Karpas-422 (cell line): ENCODE measurements at regions not wholly inside any gene's neighbourhood (a gene's known extent, or its start where the extent isn't known, plus 50 kb on each side); places are given as distances from the start of the nearest gene placed in this dataset.

Experiments
- DNase-seq: peaks from one replicate; pipeline ENCODE4 v3.0.0-alpha.2; 2015
- H2AFZ ChIP-seq: fragments of 200-600 bp; sonication (generic); 2 replicates; pipeline ENCODE4 v1.6.1; 2014; ENCODE audit warnings: antibody characterized with exemption, low read length, mixed read lengths
- H3K27ac ChIP-seq: fragments of 200-600 bp; sonication (generic); 2 replicates; pipeline ENCODE4 v1.5.1; 2014; ENCODE audit warnings: mild to moderate bottlenecking, low read length, moderate library complexity
- H3K27me3 ChIP-seq: fragments of 200-600 bp; sonication (generic); 2 replicates; pipeline ENCODE4 v1.6.1; 2014; ENCODE audit warnings: low read length, mixed read lengths
- H3K36me3 ChIP-seq: fragments of 200-600 bp; sonication (generic); 2 replicates; pipeline ENCODE4 v1.6.1; 2014; ENCODE audit warnings: low read length, mixed read lengths; ENCODE audit not compliant: insufficient read depth
- H3K4me1 ChIP-seq: fragments of 200-600 bp; sonication (generic); 2 replicates; pipeline ENCODE4 v1.6.1; 2014; ENCODE audit warnings: mild to moderate bottlenecking, low read length, mixed read lengths
- H3K4me2 ChIP-seq: fragments of 200-600 bp; sonication (generic); 2 replicates; pipeline ENCODE4 v1.6.1; 2014; ENCODE audit warnings: low read length, low read depth, mild to moderate bottlenecking; ENCODE audit not compliant: poor library complexity, severe bottlenecking
- H3K4me3 ChIP-seq: fragments of 200-600 bp; sonication (generic); 2 replicates; pipeline ENCODE4 v1.5.1; 2014; ENCODE audit warnings: mild to moderate bottlenecking, antibody characterized with exemption, low read length, mixed read lengths
- H3K79me2 ChIP-seq: fragments of 200-600 bp; sonication (generic); 2 replicates; pipeline ENCODE4 v1.6.1; 2014; ENCODE audit warnings: mild to moderate bottlenecking, low read length, mixed read lengths
- H3K9ac ChIP-seq: fragments of 200-600 bp; sonication (generic); 2 replicates; pipeline ENCODE4 v1.6.0; 2014; ENCODE audit warnings: low read length
- H3K9me2 ChIP-seq: fragments of 200-600 bp; sonication (generic), shearing (Covaris generic); replicated peaks from 2 replicates; pipeline ENCODE4 v1.6.0; 2014; ENCODE audit warnings: mild to moderate bottlenecking, low read length, moderate library complexity; ENCODE audit not compliant: insufficient read depth
- H3K9me3 ChIP-seq: fragments of 300-700, 200-600 bp; sonication (generic); 2 replicates; pipeline ENCODE4 v1.6.1; 2014; ENCODE audit warnings: low read length, mixed read lengths
- H4K20me1 ChIP-seq: fragments of 200-600 bp; sonication (generic); 2 replicates; pipeline ENCODE4 v1.6.1; 2014; ENCODE audit warnings: mild to moderate bottlenecking, antibody characterized with exemption, low read length, low read depth; ENCODE audit not compliant: insufficient read depth

DNA sequence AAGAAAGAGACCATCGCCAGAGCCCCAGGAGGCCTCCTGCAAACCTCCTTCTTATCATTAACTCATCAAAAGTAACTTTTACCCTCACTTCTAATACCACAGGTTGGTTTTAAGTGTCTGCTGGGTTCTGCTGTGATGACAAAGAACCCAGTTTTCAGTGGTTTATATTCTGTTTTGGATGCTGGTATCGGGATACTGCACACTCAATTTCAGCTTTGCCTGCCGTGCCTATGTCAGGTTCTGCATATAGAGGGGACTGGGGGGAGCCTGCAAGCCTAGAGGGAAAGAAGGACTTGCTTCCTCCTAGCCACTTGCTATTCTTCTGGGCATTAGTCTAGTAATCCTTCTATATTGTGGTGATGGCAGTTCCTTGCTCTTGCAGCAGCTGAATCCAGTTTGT is 242.4 kb downstream of the KCNRG start:
- peak overlapping the region; percentile 22 for H3K4me2 ChIP-seq
- 0 out of 2 replicates have a peak overlapping the region, but pooled peaks have one; percentile 40 for H2AFZ ChIP-seq
- H3K4me3 ChIP-seq: no peak overlapping the region
- H3K9ac ChIP-seq: no peak overlapping the region; the same call in 1 of the 2 replicates
- H3K4me1 ChIP-seq: peaks cover 15% of the 10 kb centered on the region
- H3K27me3 ChIP-seq: no peaks in the 10 kb centered on the region
- H3K9me2 ChIP-seq: no peaks in the 10 kb centered on the region
- no peaks in the 10 kb centered on the region for H3K36me3 ChIP-seq
- no peaks in the 10 kb centered on the region for H3K9me3 ChIP-seq
- no peak for DNase-seq
- H3K27ac ChIP-seq: no peak overlapping the region
- no peaks in the 10 kb centered on the region for H3K79me2 ChIP-seq
- H4K20me1 ChIP-seq: no peaks in the 10 kb centered on the region

DNA sequence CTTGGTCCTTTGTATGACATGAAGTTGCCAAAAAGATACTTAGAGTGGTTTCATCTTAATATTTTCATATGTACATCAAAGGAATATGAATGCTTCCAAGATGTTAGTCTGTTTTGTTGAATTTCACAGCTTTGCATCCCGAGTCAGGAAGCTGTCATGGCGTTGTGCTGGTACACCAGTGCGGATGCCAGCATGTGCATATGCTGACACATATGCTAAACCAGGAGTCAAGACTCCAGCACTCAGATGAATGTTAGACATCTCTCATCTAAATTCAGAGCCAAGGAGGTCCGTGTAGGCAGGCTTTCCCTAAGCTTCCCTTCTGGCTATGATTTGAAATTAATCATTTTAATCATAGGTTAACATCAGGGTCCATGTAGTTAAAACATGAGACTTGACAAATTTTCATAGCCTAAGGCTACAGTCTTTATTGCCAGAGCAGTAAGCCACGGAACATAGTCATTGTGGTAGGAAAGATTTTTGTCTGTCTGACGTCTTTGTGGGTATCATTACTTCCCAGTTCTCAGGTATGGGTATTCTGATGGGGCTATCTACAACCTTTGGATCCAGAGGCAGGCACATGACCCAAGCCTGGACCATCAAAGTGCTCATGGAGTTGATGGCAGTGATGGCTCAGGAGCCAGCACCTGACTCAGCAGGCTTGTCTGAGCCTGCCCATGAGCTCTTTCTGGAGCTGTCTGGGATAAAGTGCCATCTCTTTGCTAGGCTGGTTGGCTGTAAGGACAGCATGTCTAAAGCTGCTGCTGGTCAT is 246.1 kb downstream of the KCNRG start:
- Histone ChIP-seq H3K4me3 (no peak overlapping the region), H3K9me3 (no peaks in the 10 kb centered on the region), H2AFZ (no peak overlapping the region; the same call in 1 of the 2 replicates), H3K9me2 (no peaks in the 10 kb centered on the region), H3K79me2 (no peaks in the 10 kb centered on the region), H3K9ac (no peak overlapping the region), H3K27me3 (no peaks in the 10 kb centered on the region), H4K20me1 (no peaks in the 10 kb centered on the region), H3K36me3 (no peaks in the 10 kb centered on the region), H3K4me1 (peaks cover 15% of the 10 kb centered on the region), H3K4me2 (no peak overlapping the region), H3K27ac (no peak overlapping the region)
- no peak for DNase-seq

DNA sequence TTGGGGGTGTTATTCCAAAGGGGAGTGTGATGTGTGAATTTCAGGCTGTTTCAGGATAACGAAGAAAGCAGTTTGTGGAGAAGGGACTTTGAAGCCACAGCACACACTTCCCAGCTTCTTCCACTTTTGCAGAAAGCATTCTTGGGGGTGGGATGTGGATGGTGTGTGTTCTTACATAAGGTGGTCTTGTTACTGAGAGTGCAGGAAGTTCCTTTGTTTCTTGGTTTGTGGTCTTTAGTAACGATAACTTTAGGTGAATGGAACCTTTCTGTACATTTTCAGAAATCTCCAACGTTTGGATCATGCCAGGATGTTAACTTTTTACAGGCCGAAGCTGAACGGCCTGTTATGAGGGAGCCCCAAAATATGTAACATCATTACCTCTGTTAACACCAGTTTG is 251.8 kb downstream of the KCNRG start:
- no peaks in the 10 kb centered on the region for H3K79me2 ChIP-seq
- no peaks in the 10 kb centered on the region for H3K36me3 ChIP-seq
- no peaks in the 10 kb centered on the region for H4K20me1 ChIP-seq
- H3K27me3 ChIP-seq: no peaks in the 10 kb centered on the region
- H3K4me1 ChIP-seq: peaks cover 39% of the 10 kb centered on the region
- no peaks in the 10 kb centered on the region for H3K9me2 ChIP-seq
- H3K4me2 ChIP-seq: no peak overlapping the region
- H3K9ac ChIP-seq: no peak overlapping the region
- H3K27ac ChIP-seq: no peak overlapping the region
- no peak for DNase-seq
- no peak overlapping the region for H2AFZ ChIP-seq
- H3K4me3 ChIP-seq: no peak overlapping the region
- no peaks in the 10 kb centered on the region for H3K9me3 ChIP-seq

DNA sequence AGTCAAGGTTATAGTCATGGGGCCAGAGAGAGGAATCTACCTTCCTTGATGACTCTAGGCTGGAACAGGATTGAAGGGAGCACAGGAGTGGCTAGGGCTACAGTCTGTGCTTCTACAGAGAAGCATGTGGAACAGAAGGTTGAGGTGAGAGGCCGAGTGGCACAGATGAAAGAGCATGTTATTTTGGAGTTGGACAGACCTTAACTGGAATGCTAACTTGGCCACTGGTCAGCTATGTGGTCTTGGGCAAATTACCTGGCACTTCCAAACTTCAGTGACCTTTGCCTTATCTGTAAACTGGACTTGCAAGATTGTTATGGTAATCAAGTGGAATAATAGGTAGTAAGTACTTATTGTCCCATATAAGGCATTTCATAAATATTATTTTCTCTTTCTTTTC is 252.7 kb downstream of the KCNRG start:
- H3K36me3 ChIP-seq: no peaks in the 10 kb centered on the region
- no peak overlapping the region for H3K9ac ChIP-seq
- H3K27me3 ChIP-seq: no peaks in the 10 kb centered on the region
- H3K4me1 ChIP-seq: peaks cover 39% of the 10 kb centered on the region
- no peaks in the 10 kb centered on the region for H3K79me2 ChIP-seq
- DNase-seq: no peak
- no peaks in the 10 kb centered on the region for H4K20me1 ChIP-seq
- no peak overlapping the region for H3K27ac ChIP-seq
- H2AFZ ChIP-seq: no peak overlapping the region
- no peak overlapping the region for H3K4me3 ChIP-seq
- H3K4me2 ChIP-seq: no peak overlapping the region
- H3K9me2 ChIP-seq: no peaks in the 10 kb centered on the region
- no peaks in the 10 kb centered on the region for H3K9me3 ChIP-seq

DNA sequence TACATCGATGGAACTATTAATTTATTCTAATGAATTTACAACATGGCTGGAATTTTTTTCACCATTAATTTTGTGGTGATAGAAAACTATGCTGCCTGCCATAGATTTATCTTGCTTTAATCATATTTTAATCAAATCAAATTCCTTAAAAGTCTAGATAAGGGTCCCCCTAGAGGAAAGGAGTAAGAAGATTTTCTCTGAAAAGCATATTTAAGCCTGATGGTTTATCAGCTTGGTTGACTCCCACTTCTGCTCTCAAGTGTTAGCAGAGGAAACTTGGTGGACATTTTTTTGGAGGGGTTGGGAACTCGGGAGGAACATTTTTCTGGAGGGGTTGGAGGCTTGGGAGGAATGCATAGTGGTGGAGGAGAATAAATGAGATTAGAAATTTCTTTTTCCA is 253.3 kb downstream of the KCNRG start:
- DNase-seq: no peak
- Histone ChIP-seq H4K20me1 (no peaks in the 10 kb centered on the region), H3K4me1 (peaks cover 39% of the 10 kb centered on the region), H3K27ac (no peak overlapping the region), H3K9me3 (no peaks in the 10 kb centered on the region), H3K9me2 (no peaks in the 10 kb centered on the region), H3K36me3 (no peaks in the 10 kb centered on the region), H3K79me2 (no peaks in the 10 kb centered on the region), H3K4me2 (no peak overlapping the region), H3K9ac (no peak overlapping the region), H2AFZ (no peak overlapping the region), H3K27me3 (no peaks in the 10 kb centered on the region), H3K4me3 (no peak overlapping the region)

DNA sequence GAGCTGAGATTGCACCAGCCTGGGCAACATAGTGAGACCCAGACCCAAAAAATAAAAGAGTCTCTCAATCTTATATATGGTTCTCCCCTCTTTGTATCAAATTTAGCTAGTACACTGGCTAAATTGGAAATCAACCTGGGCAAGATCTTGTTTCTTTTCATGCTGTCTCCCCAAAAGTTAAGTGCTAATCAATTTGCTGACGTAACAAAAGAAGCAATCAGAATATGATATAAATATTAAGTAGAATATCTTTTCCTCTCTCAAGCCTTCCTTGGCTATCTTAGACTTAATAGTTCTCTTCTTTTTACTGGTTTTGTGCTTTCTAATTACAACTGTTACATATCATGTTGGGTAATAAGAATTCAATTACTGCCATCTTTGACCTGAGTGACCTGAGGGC is 258.9 kb downstream of the KCNRG start:
- no peak overlapping the region for H2AFZ ChIP-seq
- no peak overlapping the region for H3K4me3 ChIP-seq
- no peak overlapping the region for H3K27ac ChIP-seq
- no peak overlapping the region for H3K9ac ChIP-seq
- no peaks in the 10 kb centered on the region for H4K20me1 ChIP-seq
- no peak for DNase-seq
- no peak overlapping the region for H3K4me2 ChIP-seq
- no peaks in the 10 kb centered on the region for H3K9me2 ChIP-seq
- no peaks in the 10 kb centered on the region for H3K27me3 ChIP-seq
- no peaks in the 10 kb centered on the region for H3K79me2 ChIP-seq
- H3K36me3 ChIP-seq: no peaks in the 10 kb centered on the region
- H3K4me1 ChIP-seq: peaks cover 28% of the 10 kb centered on the region
- no peaks in the 10 kb centered on the region for H3K9me3 ChIP-seq

DNA sequence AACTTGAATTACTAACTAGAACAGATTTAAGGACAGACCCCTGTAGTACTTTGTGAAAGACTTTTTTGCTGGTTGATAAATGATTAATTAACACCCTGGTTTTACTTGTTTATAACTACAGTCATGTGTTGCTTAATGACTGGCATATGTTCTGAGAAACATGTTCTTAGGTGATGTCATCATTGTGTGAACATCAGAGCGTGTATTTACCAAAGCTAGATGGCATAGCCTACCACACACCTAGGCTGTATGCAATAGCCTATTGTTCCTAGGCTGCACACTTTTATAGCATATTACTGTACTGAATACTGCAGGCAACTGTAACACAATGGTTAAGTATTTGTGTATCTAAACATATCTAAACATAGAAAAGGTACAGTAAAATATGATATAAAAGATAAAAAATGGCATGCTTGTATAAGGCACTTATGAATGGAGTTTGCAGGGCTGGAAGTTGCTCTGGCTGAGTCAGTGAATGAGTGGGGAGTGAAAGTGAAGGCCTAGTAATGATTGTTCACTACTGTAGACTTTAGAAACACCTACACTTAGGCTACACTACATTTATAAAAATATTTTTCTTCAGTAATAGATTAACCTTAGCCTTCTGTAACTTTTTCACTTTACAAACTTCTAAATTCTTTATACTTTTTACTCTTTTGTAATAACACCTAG is 260.3 kb downstream of the KCNRG start:
- H3K4me2 ChIP-seq: no peak overlapping the region
- no peak for DNase-seq
- no peak overlapping the region for H3K27ac ChIP-seq
- H3K9ac ChIP-seq: no peak overlapping the region
- H3K9me2 ChIP-seq: no peaks in the 10 kb centered on the region
- H3K27me3 ChIP-seq: no peaks in the 10 kb centered on the region
- H4K20me1 ChIP-seq: no peaks in the 10 kb centered on the region
- H3K9me3 ChIP-seq: no peaks in the 10 kb centered on the region
- H3K79me2 ChIP-seq: no peaks in the 10 kb centered on the region
- H3K36me3 ChIP-seq: no peaks in the 10 kb centered on the region
- H3K4me1 ChIP-seq: peaks cover 15% of the 10 kb centered on the region
- no peak overlapping the region for H3K4me3 ChIP-seq
- no peak overlapping the region for H2AFZ ChIP-seq

DNA sequence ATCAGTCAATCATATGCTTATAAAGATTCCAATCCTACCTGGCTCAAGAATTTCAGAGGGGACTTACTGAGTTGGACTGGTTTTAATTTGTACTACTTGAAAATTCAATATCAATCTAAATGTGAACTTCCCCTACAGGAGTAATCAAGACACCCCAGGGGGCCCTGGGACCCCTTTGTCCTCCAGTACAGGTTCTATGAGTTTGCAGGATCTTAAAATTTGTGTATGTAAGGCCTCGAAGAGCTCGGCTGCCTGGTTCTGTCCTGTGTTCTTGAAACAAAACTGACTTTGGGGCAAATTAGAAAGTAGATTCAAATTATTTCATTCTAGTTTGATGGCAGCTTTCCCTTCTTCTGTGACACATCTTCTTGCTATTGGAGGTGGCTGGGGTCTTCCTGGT is 261.3 kb downstream of the KCNRG start:
- DNase-seq: no peak
- Histone ChIP-seq H3K36me3 (no peaks in the 10 kb centered on the region), H2AFZ (no peak overlapping the region)

More for the DNA sequence above, 261.3 kb downstream of the KCNRG start:
- H3K9me2 ChIP-seq: no peaks in the 10 kb centered on the region
- no peak overlapping the region for H3K27ac ChIP-seq
- no peaks in the 10 kb centered on the region for H3K79me2 ChIP-seq
- H3K27me3 ChIP-seq: no peaks in the 10 kb centered on the region
- H3K4me1 ChIP-seq: peaks cover 5% of the 10 kb centered on the region
- H3K4me3 ChIP-seq: no peak overlapping the region
- H4K20me1 ChIP-seq: no peaks in the 10 kb centered on the region
- H3K9me3 ChIP-seq: no peaks in the 10 kb centered on the region
- no peak overlapping the region for H3K9ac ChIP-seq
- no peak overlapping the region for H3K4me2 ChIP-seq
